GM23338 (cell line): ENCODE measurements at regions not wholly inside any gene's neighbourhood (a gene's known extent, or its start where the extent isn't known, plus 50 kb on each side); places are given as distances from the start of the nearest gene placed in this dataset.

ENCODE experiments used
- ATAC-seq: fragments of 200-7000 bp; cut with Tn5 transposase; 3 replicates; pipeline ENCODE4 v1.9.1; 2020
- DNase-seq: peaks from one replicate; pipeline ENCODE4 v3.0.0-alpha.2; 2015; ENCODE audit warnings: low spot score
- H2AFZ ChIP-seq: fragments of 200-600 bp; sonication (generic); 2 replicates; pipeline ENCODE4 v1.8.0; 2016; ENCODE audit warnings: antibody characterized with exemption, mild to moderate bottlenecking, moderate library complexity
- H3F3A ChIP-seq: fragments of 200-600 bp; sonication (generic); replicated peaks from 2 replicates; pipeline ENCODE4 v1.8.0; 2017; ENCODE audit warnings: antibody characterized with exemption, mixed run types, low read depth
- H3K27ac ChIP-seq: fragments of 200-600 bp; sonication (generic); 2 replicates; pipeline ENCODE4 v1.6.1; 2016; ENCODE audit warnings: low read depth
- H3K27me3 ChIP-seq: fragments of 200-600 bp; sonication (generic); 2 replicates; pipeline ENCODE4 v1.8.0; 2016; ENCODE audit warnings: mild to moderate bottlenecking, mixed run types, moderate library complexity; ENCODE audit not compliant: insufficient read depth
- H3K36me3 ChIP-seq: fragments of 200-600 bp; sonication (generic); 2 replicates; pipeline ENCODE4 v1.8.0; 2016; ENCODE audit warnings: mild to moderate bottlenecking; ENCODE audit not compliant: insufficient read depth
- H3K4me1 ChIP-seq: fragments of 200-600 bp; sonication (generic); 2 replicates; pipeline ENCODE4 v1.8.0; 2016; ENCODE audit warnings: mild to moderate bottlenecking, moderate library complexity; ENCODE audit not compliant: insufficient read depth
- H3K4me2 ChIP-seq: fragments of 200-600 bp; sonication (generic); 2 replicates; pipeline ENCODE4 v1.7.1; 2017; ENCODE audit warnings: mixed run types
- H3K4me3 ChIP-seq: fragments of 200-600 bp; sonication (generic); 2 replicates; pipeline ENCODE4 v1.6.1; 2016; ENCODE audit warnings: mixed run types
- H3K79me2 ChIP-seq: fragments of 200-600 bp; sonication (generic); replicated peaks from 2 replicates; pipeline ENCODE4 v1.8.0; 2017; ENCODE audit warnings: mild to moderate bottlenecking; ENCODE audit not compliant: insufficient read depth
- H3K9me2 ChIP-seq: fragments of 200-600 bp; sonication (generic); 2 replicates; pipeline ENCODE4 v1.8.0; 2017; ENCODE audit not compliant: insufficient read depth
- H4K20me1 ChIP-seq: fragments of 200-600 bp; sonication (generic); replicated peaks from 2 replicates; pipeline ENCODE4 v1.8.0; 2017; ENCODE audit warnings: mild to moderate bottlenecking; ENCODE audit not compliant: insufficient read depth
- H3K27ac Mint-ChIP-seq: 2 replicates; pipeline ENCODE4 v1.8.0; 2020; ENCODE audit warnings: inconsistent platforms, mild to moderate bottlenecking, moderate library complexity, mixed read lengths
- H3K27me3 Mint-ChIP-seq: 3 replicates; pipeline ENCODE4 v1.8.0; 2022; ENCODE audit warnings: low read depth, mild to moderate bottlenecking, moderate library complexity, mixed read lengths, inconsistent platforms; ENCODE audit not compliant: insufficient read depth, poor library complexity
- H3K36me3 Mint-ChIP-seq: 3 replicates; pipeline ENCODE4 v1.8.0; 2021; ENCODE audit warnings: low read depth, mild to moderate bottlenecking, inconsistent platforms, moderate library complexity, mixed read lengths
- H3K4me1 Mint-ChIP-seq: 3 replicates; pipeline ENCODE4 v1.8.0; 2020; ENCODE audit warnings: mild to moderate bottlenecking, inconsistent platforms, mixed read lengths
- H3K4me3 Mint-ChIP-seq: 3 replicates; pipeline ENCODE4 v1.8.0; 2021; ENCODE audit warnings: moderate library complexity, mild to moderate bottlenecking, inconsistent platforms, mixed read lengths
- H3K9me3 Mint-ChIP-seq: 3 replicates; pipeline ENCODE4 v1.8.0; 2020; ENCODE audit warnings: moderate library complexity, mild to moderate bottlenecking, inconsistent platforms, mixed read lengths
- CREB1 ChIP-seq: fragments of 250-450 bp; sonication (Bioruptor Pico); IDR thresholded peaks from 2 replicates; pipeline ENCODE4 v1.5.0; 2020; ENCODE audit warnings: low read depth, mild to moderate bottlenecking, moderate library complexity
- CTCF ChIP-seq, 2 experiments: fragments of 200-600 bp in 1 of 2; sonication (generic) in 1 of 2; conservative IDR thresholded peaks; 2 replicates each; pipeline versions ENCODE4 v1.5.1 to v1.6.1; 2016 to 2017; ENCODE audit warnings: antibody characterized with exemption in 2 of 2, low read depth in 2 of 2, mild to moderate bottlenecking in 2 of 2, moderate library complexity in 1 of 2
- ETS1 ChIP-seq: IDR thresholded peaks from 2 replicates; pipeline ENCODE4 v1.6.1; 2016; ENCODE audit warnings: antibody characterized with exemption
- EZH2 ChIP-seq: fragments of 200-600 bp; sonication (generic); IDR thresholded peaks from one replicate; pipeline ENCODE4 v1.8.0; 2017; ENCODE audit warnings: antibody characterized with exemption, mild to moderate bottlenecking, low read depth; ENCODE audit not compliant: unreplicated experiment
- EZH2phosphoT487 ChIP-seq: fragments of 200-600 bp; sonication (generic); IDR thresholded peaks from one replicate; pipeline ENCODE4 v1.8.1; 2018; ENCODE audit warnings: antibody characterized with exemption; ENCODE audit not compliant: unreplicated experiment
- JUNB ChIP-seq: IDR thresholded peaks from one replicate; pipeline ENCODE4 v1.6.1; 2016; ENCODE audit warnings: antibody characterized with exemption; ENCODE audit not compliant: unreplicated experiment
- NANOG ChIP-seq: IDR thresholded peaks from 2 replicates; pipeline ENCODE4 v1.6.1; 2016; ENCODE audit warnings: antibody characterized with exemption, borderline replicate concordance
- POLR2AphosphoS5 ChIP-seq: IDR thresholded peaks from 2 replicates; pipeline ENCODE4 v1.6.1; 2016; ENCODE audit warnings: antibody characterized with exemption, low read depth
- REST ChIP-seq: IDR thresholded peaks from one replicate; pipeline ENCODE4 v1.6.1; 2018; ENCODE audit warnings: antibody characterized with exemption; ENCODE audit not compliant: unreplicated experiment
- STAT1 ChIP-seq: IDR thresholded peaks from one replicate; pipeline ENCODE4 v1.6.1; 2016; ENCODE audit warnings: antibody characterized with exemption; ENCODE audit not compliant: unreplicated experiment
- ZNF114 ChIP-seq: fragments of 250-450 bp; sonication (Bioruptor Pico); IDR thresholded peaks from 2 replicates; pipeline ENCODE4 v1.5.0; 2020; ENCODE audit warnings: mild to moderate bottlenecking, moderate library complexity
- ZNF331 ChIP-seq: fragments of 250-450 bp; sonication (Bioruptor Pico); IDR thresholded peaks from 2 replicates; pipeline ENCODE4 v1.5.0; 2020; ENCODE audit warnings: low read depth, mild to moderate bottlenecking, moderate library complexity
- ZNF462 ChIP-seq: fragments of 250-450 bp; sonication (Bioruptor Pico); IDR thresholded peaks from 2 replicates; pipeline ENCODE4 v1.5.0; 2020; ENCODE audit warnings: mild to moderate bottlenecking, moderate library complexity

GRCh38 chr2:180191432-180192124, 184.5 kb upstream of the CWC22 start:
- TF ChIP-seq ETS1 (no peak), STAT1 (no peak), CTCF (conservative IDR thresholded peaks at IDR 0.05; ENCODE audit: low read depth in 2 of 2) (no peak), NANOG (no peak), ZNF462 (CRISPR knock-in tag) (no peak), POLR2AphosphoS5 (no peak), JUNB (no peak), ZNF114 (CRISPR knock-in tag) (no peak), EZH2 (no peak), EZH2phosphoT487 (no peak), REST (no peak), ZNF331 (CRISPR knock-in tag) (no peak), CREB1 (CRISPR knock-in tag) (no peak)
- Histone ChIP-seq H3F3A (no peaks in the 10 kb centered on the region), H3K27ac (no peak overlapping the region; the same call in 1 of the 2 replicates), H3K27me3 (no peaks in the 10 kb centered on the region), H4K20me1 (no peaks in the 10 kb centered on the region), H3K4me1 (peaks cover 10% of the 10 kb centered on the region; the same call in 1 of the 2 replicates), H2AFZ (peak overlapping the region; percentile 11; the same call in 1 of the 2 replicates), H3K79me2 (no peaks in the 10 kb centered on the region), H3K36me3 (no peaks in the 10 kb centered on the region), H3K4me2 (no peak overlapping the region), H3K4me3 (no peak overlapping the region), H3K9me2 (no peaks in the 10 kb centered on the region)
- ATAC-seq (no peak), DNase-seq (no peak)
- Mint-ChIP-seq H3K4me3 (no peak overlapping the region), H3K27ac (no peak overlapping the region), H3K36me3 (peaks cover 7% of the 10 kb centered on the region; the same call in 2 of the 3 replicates), H3K27me3 (no peaks in the 10 kb centered on the region), H3K9me3 (peaks cover 6% of the 10 kb centered on the region; the same call in 1 of the 3 replicates), H3K4me1 (peaks cover 11% of the 10 kb centered on the region)
